Eye (tissue), 1 donor: ENCODE measurements at regions not wholly inside any gene's neighbourhood (a gene's known extent, or its start where the extent isn't known, plus 50 kb on each side); places are given as distances from the start of the nearest gene placed in this dataset.
"Not testable (repeated sequence)": the region's sequence is repeated elsewhere in the genome, so short reads cannot be mapped to it uniquely, and the experiment has no call there.

ENCODE experiments used
- DNase-seq: peaks from one replicate; pipeline ENCODE4 v3.0.0-alpha.2; 2015

- not testable (repeated sequence) for DNase-seq
Observed at GRCh38 chr3:195970873-195971272, 62.5 kb upstream of the TNK2 start.

GRCh38 chr3:195969838-195970776 lies 61.8 kb upstream of the TNK2 start:
- not testable (repeated sequence) for DNase-seq

GRCh38 chr3:195969341-195969740 lies 61.0 kb upstream of the TNK2 start:
- not testable (repeated sequence) for DNase-seq

GRCh38 chr3:195968104-195968503 lies 59.8 kb upstream of the TNK2 start:
- DNase-seq = not testable (repeated sequence)

- not testable (repeated sequence) for DNase-seq
Observed at GRCh38 chr3:195967387-195967720, 59.0 kb upstream of the TNK2 start.

- not testable (repeated sequence) for DNase-seq
Observed at GRCh38 chr3:195966563-195967386, 58.4 kb upstream of the TNK2 start.

- DNase-seq = not testable (repeated sequence)
Observed at GRCh38 chr3:195965217-195965616, 56.9 kb upstream of the TNK2 start.

GRCh38 chr3:195964318-195965107 lies 56.2 kb upstream of the TNK2 start:
- not testable (repeated sequence) for DNase-seq

GRCh38 chr3:195962222-195962621 lies 53.9 kb upstream of the TNK2 start:
- DNase-seq = not testable (repeated sequence)

- DNase-seq = not testable (repeated sequence)
Observed at GRCh38 chr3:195960971-195961775, 52.8 kb upstream of the TNK2 start.

- DNase-seq = not testable (repeated sequence)
Observed at GRCh38 chr3:195960164-195960563, 51.8 kb upstream of the TNK2 start.

GRCh38 chr3:195959367-195960157 lies 51.2 kb upstream of the TNK2 start:
- not testable (repeated sequence) for DNase-seq

- not testable (repeated sequence) for DNase-seq
Observed at GRCh38 chr3:195958736-195959135, 50.4 kb upstream of the TNK2 start.
